ENCODE measurements at regions not wholly inside any gene's neighbourhood (a gene's known extent, or its start where the extent isn't known, plus 50 kb on each side); places are given as distances from the start of the nearest gene placed in this dataset.

DNA sequence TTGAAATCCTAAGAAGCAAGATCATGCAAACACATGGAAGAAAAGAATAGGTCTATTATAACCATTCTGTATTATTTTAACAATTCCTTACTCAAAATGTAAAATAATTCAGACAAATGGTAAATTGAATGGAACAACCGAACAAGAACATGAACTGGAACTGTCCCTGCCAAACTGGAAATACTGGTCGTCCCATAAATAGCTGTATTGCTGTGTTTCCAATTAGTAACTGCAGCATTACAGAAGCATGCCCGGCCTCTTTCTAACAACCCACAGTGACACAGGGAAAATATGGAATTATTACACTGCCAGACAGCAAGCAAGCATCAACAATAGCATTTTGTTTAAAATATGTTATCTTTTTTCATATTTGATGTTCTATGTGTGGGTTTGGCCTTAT, 1138.5 kb upstream of the PHF14 start:
- TF ChIP-seq, protein P1, sequence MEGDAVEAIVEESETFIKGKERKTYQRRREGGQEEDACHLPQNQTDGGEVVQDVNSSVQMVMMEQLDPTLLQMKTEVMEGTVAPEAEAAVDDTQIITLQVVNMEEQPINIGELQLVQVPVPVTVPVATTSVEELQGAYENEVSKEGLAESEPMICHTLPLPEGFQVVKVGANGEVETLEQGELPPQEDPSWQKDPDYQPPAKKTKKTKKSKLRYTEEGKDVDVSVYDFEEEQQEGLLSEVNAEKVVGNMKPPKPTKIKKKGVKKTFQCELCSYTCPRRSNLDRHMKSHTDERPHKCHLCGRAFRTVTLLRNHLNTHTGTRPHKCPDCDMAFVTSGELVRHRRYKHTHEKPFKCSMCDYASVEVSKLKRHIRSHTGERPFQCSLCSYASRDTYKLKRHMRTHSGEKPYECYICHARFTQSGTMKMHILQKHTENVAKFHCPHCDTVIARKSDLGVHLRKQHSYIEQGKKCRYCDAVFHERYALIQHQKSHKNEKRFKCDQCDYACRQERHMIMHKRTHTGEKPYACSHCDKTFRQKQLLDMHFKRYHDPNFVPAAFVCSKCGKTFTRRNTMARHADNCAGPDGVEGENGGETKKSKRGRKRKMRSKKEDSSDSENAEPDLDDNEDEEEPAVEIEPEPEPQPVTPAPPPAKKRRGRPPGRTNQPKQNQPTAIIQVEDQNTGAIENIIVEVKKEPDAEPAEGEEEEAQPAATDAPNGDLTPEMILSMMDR (optimal IDR thresholded peaks at IDR 0.05 in 1 of 3, IDR thresholded peaks at IDR 0.05 in 1 of 3, conservative IDR thresholded peaks at IDR 0.05 in 1 of 3; ENCODE audit: extremely low read depth in 1 of 3, insufficient read depth in 2 of 3, low read length in 3 of 3) = no peak
- no peak for TF ChIP-seq EZH2 (IDR thresholded peaks at IDR 0.05; ENCODE audit: low read length)

Measured in keratinocyte (primary cell).